Adipocyte (in vitro differentiated cells): ENCODE measurements at regions not wholly inside any gene's neighbourhood (a gene's known extent, or its start where the extent isn't known, plus 50 kb on each side); places are given as distances from the start of the nearest gene placed in this dataset.

Experiments
- DNase-seq: peaks from one replicate; pipeline ENCODE4 v3.0.0-alpha.2; 2015; ENCODE audit warnings: low read depth
- H3K27me3 ChIP-seq: replicated peaks from 2 replicates; pipeline ENCODE4 v1.7.0; 2013; ENCODE audit warnings: mild to moderate bottlenecking, low read length, moderate library complexity; ENCODE audit not compliant: control insufficient read depth, insufficient read depth
- H3K36me3 ChIP-seq: 2 replicates; pipeline ENCODE4 v1.7.0; 2013; ENCODE audit warnings: low read length, mild to moderate bottlenecking, moderate library complexity; ENCODE audit not compliant: control insufficient read depth, insufficient read depth, severe bottlenecking
- H3K4me1 ChIP-seq: 2 replicates; pipeline ENCODE4 v1.7.0; 2013; ENCODE audit warnings: mild to moderate bottlenecking, low read length, moderate library complexity; ENCODE audit not compliant: control insufficient read depth, insufficient read depth
- H3K4me3 ChIP-seq: 2 replicates; pipeline ENCODE4 v1.7.0; 2013; ENCODE audit warnings: mild to moderate bottlenecking, low read length, moderate library complexity
- H3K9ac ChIP-seq: 2 replicates; pipeline ENCODE4 v1.7.0; 2013; ENCODE audit warnings: mild to moderate bottlenecking, low read length, moderate library complexity
- H3K9me3 ChIP-seq: 2 replicates; pipeline ENCODE4 v1.7.0; 2013; ENCODE audit warnings: mild to moderate bottlenecking, low read length, moderate library complexity; ENCODE audit not compliant: control insufficient read depth

GRCh38 chr1:203926025-203926540, 64.7 kb downstream of the SNRPE start:
- Histone ChIP-seq H3K27me3 (no peaks in the 10 kb centered on the region), H3K4me3 (no peak overlapping the region), H3K4me1 (no peaks in the 10 kb centered on the region), H3K9ac (no peak overlapping the region), H3K36me3 (no peaks in the 10 kb centered on the region), H3K9me3 (no peaks in the 10 kb centered on the region)
- peak; percentile 40 for DNase-seq

GRCh38 chr1:203929741-203930309, 68.4 kb downstream of the SNRPE start:
- H3K27me3 ChIP-seq: peaks cover 3% of the 10 kb centered on the region
- H3K36me3 ChIP-seq: no peaks in the 10 kb centered on the region
- DNase-seq: no peak
- peaks cover under 1% of the 10 kb centered on the region for H3K4me1 ChIP-seq
- no peak overlapping the region for H3K4me3 ChIP-seq
- H3K9ac ChIP-seq: no peak overlapping the region
- H3K9me3 ChIP-seq: no peaks in the 10 kb centered on the region

GRCh38 chr1:203930342-203930741, 68.9 kb downstream of the SNRPE start:
- Histone ChIP-seq H3K9me3 (no peaks in the 10 kb centered on the region), H3K4me1 (peaks cover 4% of the 10 kb centered on the region), H3K27me3 (peaks cover 3% of the 10 kb centered on the region), H3K4me3 (no peak overlapping the region), H3K9ac (no peak overlapping the region), H3K36me3 (no peaks in the 10 kb centered on the region)
- DNase-seq: no peak

- no peak for DNase-seq
- Histone ChIP-seq H3K4me3 (no peak overlapping the region), H3K9ac (no peak overlapping the region), H3K36me3 (no peaks in the 10 kb centered on the region), H3K4me1 (peaks cover 4% of the 10 kb centered on the region), H3K9me3 (no peaks in the 10 kb centered on the region), H3K27me3 (peaks cover 3% of the 10 kb centered on the region)
Observed at GRCh38 chr1:203931953-203932352, 70.6 kb downstream of the SNRPE start.

- Histone ChIP-seq H3K9me3 (no peaks in the 10 kb centered on the region), H3K36me3 (no peaks in the 10 kb centered on the region), H3K4me3 (no peak overlapping the region), H3K9ac (no peak overlapping the region), H3K27me3 (peaks cover 3% of the 10 kb centered on the region), H3K4me1 (peaks cover 4% of the 10 kb centered on the region)
- DNase-seq: no peak
Observed at GRCh38 chr1:203932556-203932955, 71.2 kb downstream of the SNRPE start.

GRCh38 chr1:203934027-203934426, 72.6 kb downstream of the SNRPE start:
- peaks cover 6% of the 10 kb centered on the region for H3K27me3 ChIP-seq
- DNase-seq: no peak
- H3K4me3 ChIP-seq: no peak overlapping the region
- H3K9me3 ChIP-seq: no peaks in the 10 kb centered on the region
- peaks cover 4% of the 10 kb centered on the region for H3K4me1 ChIP-seq
- no peaks in the 10 kb centered on the region for H3K36me3 ChIP-seq
- no peak overlapping the region for H3K9ac ChIP-seq

- Histone ChIP-seq H3K9ac (no peak overlapping the region), H3K27me3 (peaks cover 6% of the 10 kb centered on the region), H3K9me3 (no peaks in the 10 kb centered on the region), H3K4me1 (peaks cover 4% of the 10 kb centered on the region), H3K36me3 (no peaks in the 10 kb centered on the region), H3K4me3 (no peak overlapping the region)
- DNase-seq: no peak
Observed at GRCh38 chr1:203934651-203935050, 73.3 kb downstream of the SNRPE start.

GRCh38 chr1:203935321-203935720, 73.9 kb downstream of the SNRPE start:
- peaks cover 6% of the 10 kb centered on the region for H3K27me3 ChIP-seq

GRCh38 chr1:203937678-203938330, 76.4 kb downstream of the SNRPE start:
- H3K4me1 ChIP-seq: peaks cover 4% of the 10 kb centered on the region
- no peak for DNase-seq
- H3K4me3 ChIP-seq: no peak overlapping the region
- H3K36me3 ChIP-seq: no peaks in the 10 kb centered on the region
- H3K9me3 ChIP-seq: no peaks in the 10 kb centered on the region
- peaks cover 8% of the 10 kb centered on the region for H3K27me3 ChIP-seq
- no peak overlapping the region for H3K9ac ChIP-seq

More at GRCh38 chr1:203935321-203935720, 73.9 kb downstream of the SNRPE start:
- Histone ChIP-seq H3K36me3 (no peaks in the 10 kb centered on the region), H3K9me3 (no peaks in the 10 kb centered on the region), H3K4me3 (no peak overlapping the region), H3K9ac (no peak overlapping the region), H3K4me1 (peaks cover 4% of the 10 kb centered on the region)
- DNase-seq: no peak

GRCh38 chr1:203944651-203945404, 83.4 kb downstream of the SNRPE start:
- no peak overlapping the region for H3K9ac ChIP-seq
- H3K4me3 ChIP-seq: no peak overlapping the region
- H3K9me3 ChIP-seq: no peaks in the 10 kb centered on the region
- H3K4me1 ChIP-seq: no peaks in the 10 kb centered on the region
- no peaks in the 10 kb centered on the region for H3K36me3 ChIP-seq
- peaks cover 5% of the 10 kb centered on the region for H3K27me3 ChIP-seq
- no peak for DNase-seq

GRCh38 chr1:203954293-203954692, 92.9 kb downstream of the SNRPE start:
- H3K4me3 ChIP-seq: no peak overlapping the region
- peaks cover 23% of the 10 kb centered on the region for H3K9me3 ChIP-seq
- H3K9ac ChIP-seq: no peak overlapping the region
- no peaks in the 10 kb centered on the region for H3K27me3 ChIP-seq
- H3K36me3 ChIP-seq: no peaks in the 10 kb centered on the region
- H3K4me1 ChIP-seq: peaks cover 20% of the 10 kb centered on the region
- no peak for DNase-seq
